Esophagus squamous epithelium (tissue), 4 donors: ENCODE measurements at regions not wholly inside any gene's neighbourhood (a gene's known extent, or its start where the extent isn't known, plus 50 kb on each side); places are given as distances from the start of the nearest gene placed in this dataset.

Source experiments
- CTCF ChIP-seq, 6 experiments: fragments of 450-650 bp in 4 of 6; fragments of 200-600 bp in 2 of 6; sonication (generic) in 2 of 6; IDR thresholded peaks; one replicate each; pipeline ENCODE4 v1.5.1; 2016 to 2019; ENCODE audit warnings: antibody characterized with exemption in 6 of 6, mild to moderate bottlenecking in 4 of 6, moderate library complexity in 4 of 6
- POLR2A ChIP-seq, 4 donors: fragments of 450-650 bp; IDR thresholded peaks; one replicate each; pipeline ENCODE4 v1.6.1; 2017; ENCODE audit warnings: antibody characterized with exemption in 4 of 4, mild to moderate bottlenecking in 4 of 4, moderate library complexity in 3 of 4

DNA sequence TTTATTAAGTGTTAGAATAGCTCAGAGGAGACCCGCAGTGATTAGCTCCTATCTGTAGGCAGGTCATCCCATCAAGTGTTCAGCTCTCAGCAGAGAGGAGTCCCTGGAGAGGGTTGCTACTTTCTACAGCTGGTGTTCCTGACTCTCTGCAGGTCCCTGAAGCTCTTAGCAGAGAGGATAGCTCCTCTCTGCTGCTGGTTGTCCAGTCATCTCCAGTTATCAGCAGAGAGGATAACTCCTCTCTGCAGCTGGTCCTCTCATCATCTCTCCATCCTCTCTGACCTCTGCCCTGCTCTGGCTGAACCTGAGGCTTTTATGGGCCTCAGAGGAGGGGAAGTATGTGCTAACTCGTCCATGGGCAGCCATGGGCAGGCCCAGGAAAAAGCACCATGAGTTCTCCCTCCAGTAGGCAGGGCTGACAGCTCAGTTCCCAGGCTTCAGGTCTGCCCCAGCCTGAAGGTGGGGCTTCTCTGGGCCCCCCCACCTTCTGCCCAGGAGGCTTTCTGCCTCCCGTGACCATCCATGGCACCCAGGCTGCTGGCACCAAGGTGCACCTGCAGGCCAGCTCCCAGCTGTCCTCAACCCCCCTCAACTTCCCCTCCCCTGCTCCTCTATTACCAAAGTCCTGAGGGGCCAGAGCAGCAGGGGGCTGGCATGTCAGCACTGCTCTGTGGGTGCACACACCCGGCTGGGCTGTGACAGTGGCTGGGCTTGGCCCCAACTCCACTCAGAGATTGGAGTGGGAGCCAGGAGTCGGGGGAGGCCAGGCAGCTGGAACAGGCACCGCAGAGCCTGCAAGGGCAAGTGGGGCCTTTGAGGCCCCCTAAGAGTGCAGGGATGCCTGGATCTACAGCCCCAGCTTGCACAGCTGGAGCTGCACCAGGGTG lies 98.9 kb upstream of the FRMD4B start:
- TF ChIP-seq CTCF (IDR thresholded peaks at IDR 0.05) (no peak), POLR2A (IDR thresholded peaks at IDR 0.05) (no peak)
